ENCODE measurements at regions not wholly inside any gene's neighbourhood (a gene's known extent, or its start where the extent isn't known, plus 50 kb on each side); places are given as distances from the start of the nearest gene placed in this dataset.

DNA sequence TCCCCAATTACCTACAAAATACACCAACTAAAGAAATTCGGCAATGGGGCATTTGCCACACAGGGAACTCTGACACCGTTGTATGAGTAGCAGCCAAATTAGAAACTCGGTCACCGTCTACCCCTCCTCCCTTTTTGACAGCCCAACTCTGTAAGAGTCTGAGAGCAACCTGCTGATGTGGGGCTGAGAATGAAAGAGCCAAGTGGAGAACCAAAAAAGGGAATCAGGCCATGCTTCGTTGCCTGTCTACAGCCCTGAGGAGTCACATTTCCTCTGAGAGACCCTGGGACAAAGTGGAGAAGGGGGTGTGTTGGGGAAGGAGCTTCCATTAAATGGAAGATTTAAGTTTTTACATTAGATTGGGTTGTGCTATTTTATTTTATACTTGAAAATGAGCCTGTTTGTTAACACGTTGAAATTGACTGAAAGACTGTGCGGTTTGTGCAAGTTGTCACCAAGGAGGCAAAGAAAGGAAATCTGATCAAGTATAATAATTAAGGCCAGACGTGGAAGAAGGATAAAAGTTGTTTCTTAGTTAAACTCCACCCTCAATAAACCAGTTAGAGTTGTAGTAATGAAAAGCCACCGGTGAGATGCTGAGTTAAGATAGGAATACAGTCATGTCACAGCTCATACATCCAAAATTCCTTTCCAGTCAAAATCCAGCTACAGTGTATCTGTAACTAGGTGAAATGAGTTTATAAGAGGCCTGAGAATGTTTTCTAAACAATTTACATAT, 131.7 kb upstream of the CREB1 start:
- Histone ChIP-seq H3K36me3 (ENCODE audit: control insufficient read depth, insufficient read depth, low read length) (no peaks in the 10 kb centered on the region), H3K4me3 (ENCODE audit: extremely low read depth, insufficient read depth, low read length, poor library complexity, severe bottlenecking) (no peak overlapping the region), H3K27ac (ENCODE audit: low read depth, low read length, severe bottlenecking) (no peak overlapping the region), H3K9me3 (ENCODE audit: control insufficient read depth, low read length) (no peaks in the 10 kb centered on the region), H3K4me1 (ENCODE audit: control insufficient read depth, insufficient read depth, low read length, poor library complexity, severe bottlenecking) (peaks cover 8% of the 10 kb centered on the region)
- WGBS, 2 experiments (ENCODE audit: insufficient coverage in 2 of 2) = 60 to 78% methylated on average over 5 to 6 of the region's 9 CpGs

DNA sequence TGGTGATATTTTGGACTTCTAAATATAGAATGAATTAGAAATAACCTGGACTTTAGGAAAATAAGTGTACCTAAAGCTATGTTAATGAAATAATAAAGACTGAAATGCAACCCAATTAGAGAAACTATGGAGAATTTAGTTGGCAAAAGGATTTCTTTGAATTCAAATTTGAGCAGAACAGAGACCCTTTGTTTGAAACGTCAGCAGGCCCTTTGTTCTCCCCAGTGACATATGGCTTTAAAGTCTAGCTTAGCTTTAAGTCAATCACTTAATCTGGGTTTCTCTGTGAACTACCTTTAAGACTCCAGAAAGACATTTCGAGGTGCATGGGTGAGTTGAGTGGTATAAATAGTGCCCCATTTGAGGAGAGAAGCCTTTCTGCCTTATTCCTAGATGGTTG, 130.5 kb upstream of the CREB1 start:
- no peaks in the 10 kb centered on the region for H3K9me3 ChIP-seq (ENCODE audit: control insufficient read depth, low read length)
- no peaks in the 10 kb centered on the region for H3K36me3 ChIP-seq (ENCODE audit: control insufficient read depth, insufficient read depth, low read length)
- WGBS, 2 experiments (ENCODE audit: insufficient coverage in 2 of 2) = 22 to 75% methylated on average over 1 to 2 of the region's 2 CpGs

GRCh38 chr2:207401338-207401737, 128.4 kb upstream of the CREB1 start:
- no peak overlapping the region for H3K4me3 ChIP-seq (ENCODE audit: extremely low read depth, insufficient read depth, low read length, poor library complexity, severe bottlenecking)
- H3K4me1 ChIP-seq (ENCODE audit: control insufficient read depth, insufficient read depth, low read length, poor library complexity, severe bottlenecking) = no peaks in the 10 kb centered on the region
- no peaks in the 10 kb centered on the region for H3K36me3 ChIP-seq (ENCODE audit: control insufficient read depth, insufficient read depth, low read length)

More for the DNA sequence above, 130.5 kb upstream of the CREB1 start:
- Histone ChIP-seq H3K4me1 (ENCODE audit: control insufficient read depth, insufficient read depth, low read length, poor library complexity, severe bottlenecking) (peaks cover 8% of the 10 kb centered on the region), H3K4me3 (ENCODE audit: extremely low read depth, insufficient read depth, low read length, poor library complexity, severe bottlenecking) (no peak overlapping the region), H3K27ac (ENCODE audit: low read depth, low read length, severe bottlenecking) (no peak overlapping the region)

GRCh38 chr2:207403141-207403540, 126.6 kb upstream of the CREB1 start:
- Histone ChIP-seq H3K9me3 (ENCODE audit: control insufficient read depth, low read length) (no peaks in the 10 kb centered on the region), H3K4me3 (ENCODE audit: extremely low read depth, insufficient read depth, low read length, poor library complexity, severe bottlenecking) (no peak overlapping the region), H3K27ac (ENCODE audit: low read depth, low read length, severe bottlenecking) (no peak overlapping the region), H3K36me3 (ENCODE audit: control insufficient read depth, insufficient read depth, low read length) (no peaks in the 10 kb centered on the region), H3K4me1 (ENCODE audit: control insufficient read depth, insufficient read depth, low read length, poor library complexity, severe bottlenecking) (no peaks in the 10 kb centered on the region)
- no CpG with 5 or more reads among the region's 1 CpG for WGBS, 2 experiments (ENCODE audit: insufficient coverage in 2 of 2)

More at GRCh38 chr2:207401338-207401737, 128.4 kb upstream of the CREB1 start:
- Histone ChIP-seq H3K27ac (ENCODE audit: low read depth, low read length, severe bottlenecking) (no peak overlapping the region), H3K9me3 (ENCODE audit: control insufficient read depth, low read length) (no peaks in the 10 kb centered on the region)

- no peaks in the 10 kb centered on the region for H3K4me1 ChIP-seq (ENCODE audit: control insufficient read depth, insufficient read depth, low read length, poor library complexity, severe bottlenecking)
- no peaks in the 10 kb centered on the region for H3K9me3 ChIP-seq (ENCODE audit: control insufficient read depth, low read length)
- no peak overlapping the region for H3K27ac ChIP-seq (ENCODE audit: low read depth, low read length, severe bottlenecking)
- WGBS, 2 experiments (ENCODE audit: insufficient coverage in 2 of 2) = 87 to 100% methylated on average over 2 to 3 of the region's 3 CpGs
- no peaks in the 10 kb centered on the region for H3K36me3 ChIP-seq (ENCODE audit: control insufficient read depth, insufficient read depth, low read length)
- H3K4me3 ChIP-seq (ENCODE audit: extremely low read depth, insufficient read depth, low read length, poor library complexity, severe bottlenecking) = no peak overlapping the region
Measured at GRCh38 chr2:207403950-207404349, 125.8 kb upstream of the CREB1 start.

DNA sequence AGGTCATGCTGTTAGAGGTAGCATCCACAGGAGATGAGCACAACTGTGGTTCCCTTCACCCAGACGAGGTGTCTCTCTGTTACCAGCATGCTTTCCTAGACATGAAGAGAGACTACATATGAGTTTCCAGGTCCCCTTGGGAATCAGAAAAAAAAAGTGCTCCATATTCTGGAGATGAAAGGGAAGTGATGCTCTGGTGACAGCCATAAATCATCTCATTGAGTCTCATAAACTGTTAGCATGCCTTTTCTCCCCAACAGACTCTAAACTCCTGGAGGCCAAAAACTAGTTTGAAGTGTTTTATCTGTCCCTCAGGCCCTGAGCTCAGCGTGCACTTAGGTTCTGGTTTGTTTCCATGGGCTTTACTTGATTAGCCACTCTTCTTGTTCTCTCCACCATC, 124.6 kb upstream of the CREB1 start:
- WGBS, 2 experiments (ENCODE audit: insufficient coverage in 2 of 2) = 90 to 100% methylated on average over 1 to 2 of the region's 2 CpGs
- Histone ChIP-seq H3K4me3 (ENCODE audit: extremely low read depth, insufficient read depth, low read length, poor library complexity, severe bottlenecking) (no peak overlapping the region), H3K27ac (ENCODE audit: low read depth, low read length, severe bottlenecking) (no peak overlapping the region), H3K4me1 (ENCODE audit: control insufficient read depth, insufficient read depth, low read length, poor library complexity, severe bottlenecking) (no peaks in the 10 kb centered on the region), H3K9me3 (ENCODE audit: control insufficient read depth, low read length) (no peaks in the 10 kb centered on the region), H3K36me3 (ENCODE audit: control insufficient read depth, insufficient read depth, low read length) (no peaks in the 10 kb centered on the region)

DNA sequence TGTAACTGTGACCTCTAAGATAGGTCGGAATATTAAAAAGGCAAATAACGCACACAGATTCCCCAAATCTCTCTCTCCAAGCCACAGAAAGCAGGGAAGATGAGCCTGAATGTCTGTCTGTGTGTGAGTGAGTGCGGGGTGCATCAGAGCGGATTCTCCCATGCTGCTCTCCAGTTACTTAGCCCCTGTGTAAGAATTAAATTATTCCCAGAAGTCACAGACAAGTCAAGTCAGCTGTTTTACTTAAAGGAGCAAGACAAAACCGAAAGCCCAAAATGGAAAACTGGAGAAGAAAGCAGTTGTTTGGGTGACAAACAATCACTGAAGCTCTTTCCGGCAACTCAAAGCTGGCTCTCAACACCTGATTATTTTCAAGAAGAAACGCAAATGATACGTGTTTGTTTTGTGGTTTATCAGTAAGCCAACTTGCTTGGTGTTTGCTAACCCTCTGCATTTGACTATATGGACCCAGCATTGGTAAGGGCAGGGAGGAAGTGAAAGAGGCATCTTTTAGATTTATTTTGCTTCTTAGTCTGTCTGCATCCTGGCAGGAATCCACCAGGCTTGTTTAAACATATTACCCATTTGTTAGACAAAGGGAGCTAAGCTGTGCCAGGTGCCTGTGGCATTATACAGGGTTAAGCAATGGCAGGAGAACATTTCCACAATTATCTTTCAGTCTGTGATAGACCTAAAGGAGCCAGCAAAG, 121.5 kb upstream of the CREB1 start:
- Histone ChIP-seq H3K4me3 (ENCODE audit: extremely low read depth, insufficient read depth, low read length, poor library complexity, severe bottlenecking) (no peak overlapping the region), H3K9me3 (ENCODE audit: control insufficient read depth, low read length) (no peaks in the 10 kb centered on the region), H3K27ac (ENCODE audit: low read depth, low read length, severe bottlenecking) (no peak overlapping the region), H3K4me1 (ENCODE audit: control insufficient read depth, insufficient read depth, low read length, poor library complexity, severe bottlenecking) (no peaks in the 10 kb centered on the region), H3K36me3 (ENCODE audit: control insufficient read depth, insufficient read depth, low read length) (no peaks in the 10 kb centered on the region)
- WGBS, 2 experiments (ENCODE audit: insufficient coverage in 2 of 2) = 81 to 87% methylated on average over 4 of the region's 8 CpGs

DNA sequence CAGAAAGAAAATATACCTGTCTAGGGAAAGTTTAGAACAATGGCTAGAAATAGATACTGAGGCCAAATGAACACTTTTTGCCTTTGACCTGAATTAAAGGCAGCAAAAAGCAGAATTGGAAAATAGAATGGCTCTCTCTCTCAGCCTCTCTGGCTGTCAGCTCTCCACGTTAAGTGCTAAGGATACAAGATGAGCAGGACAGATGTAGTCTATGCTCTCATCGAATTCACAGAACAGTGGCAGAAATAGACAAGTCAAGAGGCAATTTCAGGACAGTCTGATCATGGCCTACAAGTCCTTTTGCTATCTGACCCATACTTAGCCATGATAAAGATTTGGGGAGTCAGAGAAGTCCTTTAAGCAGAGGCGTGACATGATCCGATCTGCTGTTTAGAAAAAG, 120.2 kb upstream of the CREB1 start:
- WGBS, 2 experiments (ENCODE audit: insufficient coverage in 2 of 2) = 88 to 90% methylated on average over 2 to 3 of the region's 4 CpGs

DNA sequence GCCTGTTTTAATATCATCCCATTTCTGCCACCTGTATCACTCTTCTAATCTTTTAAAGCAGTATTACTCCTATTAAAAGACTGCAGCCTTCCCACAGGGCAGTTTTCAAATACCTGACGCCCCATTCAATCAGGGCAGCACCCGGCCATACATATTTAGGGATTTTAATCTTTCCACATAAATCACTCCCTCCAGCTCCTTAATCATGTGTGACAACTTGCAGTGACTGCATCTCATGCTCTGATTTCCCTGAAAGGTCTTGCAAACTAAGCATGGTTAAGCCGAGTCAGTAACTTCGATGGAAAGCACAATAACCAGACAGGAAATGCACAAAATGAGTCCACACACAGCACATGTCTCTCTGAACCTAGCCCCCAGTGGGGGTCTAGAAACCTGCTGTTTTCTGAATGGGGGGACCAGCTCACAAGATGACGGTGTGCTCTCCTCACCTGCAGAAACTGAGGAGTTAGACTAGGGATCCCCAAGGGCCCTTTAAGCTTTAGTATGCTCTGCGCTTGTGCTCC, 116.9 kb upstream of the CREB1 start:
- Histone ChIP-seq H3K36me3 (ENCODE audit: control insufficient read depth, insufficient read depth, low read length) (no peaks in the 10 kb centered on the region), H3K4me3 (ENCODE audit: extremely low read depth, insufficient read depth, low read length, poor library complexity, severe bottlenecking) (no peak overlapping the region), H3K9me3 (ENCODE audit: control insufficient read depth, low read length) (no peaks in the 10 kb centered on the region), H3K4me1 (ENCODE audit: control insufficient read depth, insufficient read depth, low read length, poor library complexity, severe bottlenecking) (no peaks in the 10 kb centered on the region), H3K27ac (ENCODE audit: low read depth, low read length, severe bottlenecking) (no peak overlapping the region)
- 83 to 89% methylated on average over 4 to 6 of the region's 6 CpGs for WGBS, 2 experiments (ENCODE audit: insufficient coverage in 2 of 2)

More for the DNA sequence above, 120.2 kb upstream of the CREB1 start:
- H3K36me3 ChIP-seq (ENCODE audit: control insufficient read depth, insufficient read depth, low read length) = no peaks in the 10 kb centered on the region
- no peak overlapping the region for H3K4me3 ChIP-seq (ENCODE audit: extremely low read depth, insufficient read depth, low read length, poor library complexity, severe bottlenecking)
- H3K27ac ChIP-seq (ENCODE audit: low read depth, low read length, severe bottlenecking) = no peak overlapping the region
- H3K4me1 ChIP-seq (ENCODE audit: control insufficient read depth, insufficient read depth, low read length, poor library complexity, severe bottlenecking) = no peaks in the 10 kb centered on the region
- H3K9me3 ChIP-seq (ENCODE audit: control insufficient read depth, low read length) = no peaks in the 10 kb centered on the region

DNA sequence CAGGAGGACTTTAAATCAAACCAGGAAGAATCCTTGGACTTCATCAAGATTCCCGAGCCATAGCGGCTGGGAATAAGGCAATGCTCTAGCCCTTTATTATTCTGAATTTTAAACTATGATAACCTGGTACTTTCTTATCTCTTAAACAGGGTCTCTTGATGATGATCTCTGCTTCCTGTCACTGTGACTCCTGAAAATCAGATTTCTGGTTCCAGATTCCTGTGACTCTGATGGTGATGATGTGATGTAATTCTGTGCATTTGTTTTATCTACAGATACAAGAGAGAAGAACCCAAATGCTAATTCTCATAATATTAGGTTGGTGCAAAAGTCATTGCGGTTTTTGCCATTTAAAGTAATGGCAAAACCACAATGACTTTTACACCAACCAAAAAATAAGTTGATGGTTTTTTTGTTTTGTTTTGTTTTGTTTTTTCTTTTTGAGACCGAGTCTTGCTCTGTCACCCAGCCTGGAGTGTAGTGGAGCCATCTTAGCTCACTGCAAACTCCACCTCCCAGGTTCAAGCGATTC, 116.3 kb upstream of the CREB1 start:
- Histone ChIP-seq H3K27ac (ENCODE audit: low read depth, low read length, severe bottlenecking) (no peak overlapping the region), H3K4me1 (ENCODE audit: control insufficient read depth, insufficient read depth, low read length, poor library complexity, severe bottlenecking) (no peaks in the 10 kb centered on the region), H3K36me3 (ENCODE audit: control insufficient read depth, insufficient read depth, low read length) (no peaks in the 10 kb centered on the region), H3K4me3 (ENCODE audit: extremely low read depth, insufficient read depth, low read length, poor library complexity, severe bottlenecking) (no peak overlapping the region), H3K9me3 (ENCODE audit: control insufficient read depth, low read length) (no peaks in the 10 kb centered on the region)
- WGBS, 2 experiments (ENCODE audit: insufficient coverage in 2 of 2) = 100% methylated on average over 2 of the region's 5 CpGs; no CpG with 5 or more reads in 1 of the 2 experiments

GRCh38 chr2:207416111-207416510, 113.7 kb upstream of the CREB1 start:
- H3K27ac ChIP-seq (ENCODE audit: low read depth, low read length, severe bottlenecking) = no peak overlapping the region
- whole genome bisulfite sequencing, 2 experiments (ENCODE audit: insufficient coverage in 2 of 2) = 96 to 97% methylated on average over 2 to 3 of the region's 3 CpGs

More at GRCh38 chr2:207416111-207416510, 113.7 kb upstream of the CREB1 start:
- no peak overlapping the region for H3K4me3 ChIP-seq (ENCODE audit: extremely low read depth, insufficient read depth, low read length, poor library complexity, severe bottlenecking)
- H3K4me1 ChIP-seq (ENCODE audit: control insufficient read depth, insufficient read depth, low read length, poor library complexity, severe bottlenecking) = no peaks in the 10 kb centered on the region
- H3K36me3 ChIP-seq (ENCODE audit: control insufficient read depth, insufficient read depth, low read length) = no peaks in the 10 kb centered on the region
- no peaks in the 10 kb centered on the region for H3K9me3 ChIP-seq (ENCODE audit: control insufficient read depth, low read length)
